ENCODE measurements at regions not wholly inside any gene's neighbourhood (a gene's known extent, or its start where the extent isn't known, plus 50 kb on each side); places are given as distances from the start of the nearest gene placed in this dataset.

DNA sequence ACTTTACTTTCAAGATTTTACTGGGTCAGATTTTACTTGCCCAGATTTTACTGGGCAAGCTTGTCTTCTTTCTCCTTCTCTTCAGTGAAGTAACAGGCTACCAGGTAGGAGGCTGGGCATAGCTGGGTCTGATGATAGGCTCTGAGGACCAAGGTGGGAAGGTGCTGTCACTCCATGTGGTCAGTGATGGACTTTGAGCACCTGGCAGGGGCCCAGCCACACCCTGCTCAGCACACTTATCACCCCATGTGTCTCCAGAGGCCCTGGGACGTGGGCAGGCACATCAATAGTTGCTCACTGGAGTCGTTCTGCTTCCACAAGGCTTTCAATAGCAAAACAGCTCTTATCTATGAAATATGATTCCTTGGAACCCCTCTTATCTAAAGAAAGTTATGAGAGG lies 70.5 kb upstream of the GPR26 start:
- DNase-seq (ENCODE audit: low read depth, low spot score) = no peak

DNA sequence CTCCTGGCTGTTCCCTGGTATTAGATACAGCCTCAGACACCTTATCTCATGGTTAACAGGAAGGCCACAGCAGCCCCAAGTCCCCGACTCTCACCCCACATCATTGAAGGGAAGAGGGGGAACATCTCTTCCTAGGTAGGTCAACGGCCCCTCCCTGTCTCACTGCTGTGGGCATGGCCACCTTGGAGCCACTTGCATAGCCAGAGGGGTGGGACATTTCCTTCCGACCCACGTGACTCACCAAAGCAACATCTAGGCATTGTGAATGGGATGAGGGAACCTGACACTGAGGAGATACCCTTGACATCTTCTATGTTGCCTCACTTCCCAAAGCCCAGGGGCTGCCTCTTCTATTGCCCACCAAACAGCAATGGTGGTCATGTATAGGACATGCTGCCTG lies 68.5 kb upstream of the GPR26 start:
- no peak for DNase-seq (ENCODE audit: low read depth, low spot score)

DNA sequence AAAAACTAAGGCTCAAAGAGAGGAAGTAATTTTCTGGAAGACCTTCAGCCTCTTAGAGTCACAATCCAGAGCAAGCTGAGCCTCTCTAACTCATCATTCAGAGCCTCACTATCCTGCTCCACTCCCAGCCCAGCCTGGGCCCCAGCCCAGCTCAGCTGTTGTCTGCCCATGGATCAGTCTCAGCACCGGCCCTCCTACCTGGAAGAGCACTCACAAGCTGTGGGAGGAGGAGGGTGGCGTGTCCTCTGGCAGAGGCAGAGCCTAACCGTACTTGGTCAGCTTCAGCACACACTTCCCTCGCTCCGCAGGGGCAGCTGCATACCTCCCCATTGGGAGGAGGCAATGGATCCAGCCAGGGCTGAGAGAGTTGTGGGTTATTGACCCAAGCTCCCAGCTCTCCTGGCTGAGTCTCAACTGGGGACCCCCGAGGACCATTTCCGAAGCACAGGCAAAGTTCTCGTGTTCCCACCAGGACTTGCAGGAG lies 66.7 kb upstream of the GPR26 start:
- DNase-seq (ENCODE audit: low read depth, low spot score) = no peak

DNA sequence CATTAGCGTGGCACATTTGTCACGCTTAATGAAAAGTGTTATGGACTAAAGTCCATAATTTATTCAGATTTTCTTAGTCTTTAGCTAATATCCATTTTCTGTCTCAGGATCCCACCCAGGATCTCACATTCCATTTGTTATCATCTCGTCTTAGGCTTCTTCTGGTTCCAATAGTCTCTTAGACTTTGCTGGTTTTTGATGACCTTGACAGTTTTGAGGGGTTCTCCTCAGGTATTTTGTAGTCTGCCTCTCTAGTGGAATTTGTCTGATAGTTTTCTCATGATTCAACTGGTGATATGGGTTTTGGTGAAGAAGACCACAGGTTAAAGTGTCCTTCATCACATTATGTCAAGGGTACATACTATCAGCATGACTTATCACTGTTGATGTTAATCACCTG lies 66.0 kb upstream of the GPR26 start:
- no peak for DNase-seq (ENCODE audit: low read depth, low spot score)

DNA sequence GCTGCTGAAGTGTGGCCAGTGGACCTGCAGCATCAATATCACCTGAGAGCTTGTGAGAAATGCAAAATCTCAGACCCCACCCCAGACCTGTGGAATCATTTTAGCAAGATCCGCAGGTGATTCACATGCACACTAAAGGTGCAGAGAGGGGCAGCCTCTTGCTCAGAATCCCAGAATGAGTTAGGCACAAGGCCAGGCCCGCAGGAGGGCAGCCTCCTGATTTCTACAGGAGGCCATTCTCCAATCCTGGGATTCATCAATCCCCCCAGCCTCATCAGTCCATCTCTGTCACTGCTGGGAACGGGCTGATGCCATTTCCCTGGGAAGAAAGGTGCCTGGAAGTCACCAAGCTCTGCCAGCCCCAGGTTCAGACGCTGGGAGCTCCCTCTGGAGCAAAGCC lies 63.0 kb upstream of the GPR26 start:
- no peak for DNase-seq (ENCODE audit: low read depth, low spot score)

DNA sequence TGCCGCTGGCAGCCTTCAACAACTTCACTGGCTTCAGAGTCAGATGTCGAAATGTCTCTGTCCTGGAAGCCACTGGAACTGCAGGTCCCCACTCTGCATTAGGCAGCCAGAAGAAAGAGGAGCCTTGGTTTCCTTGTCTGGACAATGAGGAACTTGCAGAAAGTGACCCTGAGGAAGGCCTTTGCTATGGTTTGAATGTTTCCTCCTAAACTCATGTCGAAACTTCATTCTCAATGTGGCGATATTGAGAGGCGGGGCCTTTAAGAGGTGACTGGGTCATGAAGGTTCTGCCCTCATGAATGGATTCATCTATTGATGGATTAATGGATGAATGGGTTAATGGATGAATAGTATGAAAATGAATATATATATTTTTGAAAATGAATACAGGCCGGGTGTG lies 61.6 kb upstream of the GPR26 start:
- no peak for DNase-seq (ENCODE audit: low read depth, low spot score)

DNA sequence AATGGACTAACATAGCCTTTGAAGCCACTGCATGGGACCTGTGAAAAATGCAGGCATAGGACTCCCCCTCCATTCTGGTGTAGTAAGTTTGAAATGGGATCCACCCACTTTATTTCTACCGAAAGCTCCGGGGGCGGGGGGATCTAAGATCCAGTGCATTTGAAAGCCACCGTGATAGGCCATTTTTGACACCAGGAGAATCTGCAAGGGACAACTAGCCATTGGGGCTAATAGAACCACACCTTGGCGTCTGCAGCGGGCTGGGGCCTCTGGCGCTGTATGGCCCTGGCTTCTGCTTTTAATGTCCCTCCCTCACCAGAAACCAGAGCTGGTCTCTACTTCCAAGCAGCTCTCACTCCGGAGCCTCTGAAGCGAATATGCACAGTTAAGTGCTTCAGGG lies 60.1 kb upstream of the GPR26 start:
- no peak for DNase-seq (ENCODE audit: low read depth, low spot score)

DNA sequence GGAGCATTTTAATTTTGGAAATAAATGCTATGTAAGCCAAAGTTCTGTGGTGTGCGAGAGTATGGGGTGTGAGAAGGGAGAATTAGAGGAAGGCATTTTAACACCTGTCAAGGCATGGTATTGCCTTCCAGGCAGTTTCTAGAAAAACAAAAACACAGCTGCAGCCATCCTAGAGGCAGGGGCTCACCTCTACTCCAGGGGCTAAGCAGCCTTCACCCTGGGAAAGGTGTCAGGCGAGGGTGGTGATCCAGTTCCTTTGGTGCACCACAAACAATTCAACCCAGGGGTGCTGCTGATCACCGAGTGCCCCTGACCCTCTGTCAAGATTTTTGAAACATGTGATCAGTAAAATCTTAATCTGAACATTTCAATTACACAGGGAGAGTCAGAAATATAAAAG lies 59.2 kb upstream of the GPR26 start:
- no peak for DNase-seq (ENCODE audit: low read depth, low spot score)

DNA sequence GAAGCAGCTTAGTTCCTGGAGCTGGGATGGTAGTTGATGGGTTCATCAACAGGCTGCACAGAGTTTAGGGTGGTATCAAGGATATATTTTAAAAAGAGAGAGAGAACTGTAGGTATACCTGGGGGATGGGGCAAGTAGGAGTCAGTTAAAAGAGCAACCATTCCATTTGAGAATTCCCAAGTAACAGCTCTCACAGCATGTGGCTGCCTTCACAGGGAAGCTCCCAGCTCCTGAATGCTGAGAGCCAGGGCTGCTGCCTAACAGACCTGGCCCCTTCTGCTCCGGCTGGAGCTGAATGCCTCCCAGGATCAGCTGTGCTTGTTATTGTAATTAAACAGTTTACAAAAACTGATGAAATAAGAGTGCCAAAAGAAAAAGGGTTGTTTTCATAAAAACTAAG lies 58.8 kb upstream of the GPR26 start:
- no peak for DNase-seq (ENCODE audit: low read depth, low spot score)

DNA sequence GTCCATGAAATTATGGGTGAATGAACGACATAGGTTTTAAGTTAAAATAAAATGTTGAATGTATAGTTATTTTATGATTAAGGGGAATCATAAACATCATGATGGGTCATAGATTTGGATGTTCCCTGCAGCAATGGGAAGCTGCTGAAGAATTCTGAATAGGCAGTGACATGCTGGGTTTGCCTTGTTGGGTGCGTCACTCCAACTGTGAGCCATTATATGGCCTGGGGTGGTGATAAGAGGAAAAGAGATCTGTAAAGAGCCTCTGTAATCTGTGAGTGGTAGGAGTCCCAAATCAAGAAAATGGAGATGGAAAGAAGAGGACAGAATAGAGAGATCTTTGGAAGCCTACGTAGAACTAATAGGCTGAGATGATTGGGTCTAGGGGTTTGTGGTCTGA lies 58.1 kb upstream of the GPR26 start:
- DNase-seq (ENCODE audit: low read depth, low spot score) = no peak

DNA sequence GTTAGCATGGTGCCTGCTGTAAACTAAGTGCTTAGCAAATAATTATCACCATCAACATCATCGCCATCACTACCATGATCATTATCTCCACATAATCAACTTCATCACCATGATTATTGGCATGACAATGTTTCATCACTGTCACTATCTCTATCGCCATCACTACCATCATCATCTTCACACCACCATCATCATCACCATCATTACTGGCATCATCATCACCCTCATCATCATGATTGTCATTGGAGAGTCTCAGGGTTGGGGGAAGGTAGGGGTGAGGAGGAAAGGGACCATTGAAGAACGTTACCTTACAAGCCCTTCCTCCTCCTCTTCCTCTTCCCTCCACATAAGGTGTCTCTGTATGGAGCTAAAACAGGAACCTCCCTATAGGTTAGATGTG lies 54.9 kb upstream of the GPR26 start:
- no peak for DNase-seq (ENCODE audit: low read depth, low spot score)

DNA sequence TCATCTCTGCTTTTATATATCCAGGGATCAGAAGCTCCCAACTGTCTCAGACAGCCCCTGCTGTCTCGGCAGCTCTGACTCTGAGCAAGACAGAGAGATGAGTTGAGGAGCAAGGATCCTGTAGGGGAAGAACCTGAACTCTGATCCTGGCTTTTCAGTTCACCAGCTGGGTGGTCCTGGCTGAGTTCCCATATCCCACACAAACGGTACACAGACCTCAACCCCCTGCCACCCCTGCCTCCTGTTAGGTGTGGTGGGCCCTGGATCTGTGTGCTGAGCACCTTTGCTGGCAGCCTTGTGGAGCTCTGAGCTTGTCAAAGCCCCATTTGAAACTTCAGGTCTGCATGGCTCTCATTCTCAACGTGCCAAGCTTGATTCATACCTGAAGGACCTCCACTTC lies 54.3 kb upstream of the GPR26 start:
- DNase-seq (ENCODE audit: low read depth, low spot score) = no peak

DNA sequence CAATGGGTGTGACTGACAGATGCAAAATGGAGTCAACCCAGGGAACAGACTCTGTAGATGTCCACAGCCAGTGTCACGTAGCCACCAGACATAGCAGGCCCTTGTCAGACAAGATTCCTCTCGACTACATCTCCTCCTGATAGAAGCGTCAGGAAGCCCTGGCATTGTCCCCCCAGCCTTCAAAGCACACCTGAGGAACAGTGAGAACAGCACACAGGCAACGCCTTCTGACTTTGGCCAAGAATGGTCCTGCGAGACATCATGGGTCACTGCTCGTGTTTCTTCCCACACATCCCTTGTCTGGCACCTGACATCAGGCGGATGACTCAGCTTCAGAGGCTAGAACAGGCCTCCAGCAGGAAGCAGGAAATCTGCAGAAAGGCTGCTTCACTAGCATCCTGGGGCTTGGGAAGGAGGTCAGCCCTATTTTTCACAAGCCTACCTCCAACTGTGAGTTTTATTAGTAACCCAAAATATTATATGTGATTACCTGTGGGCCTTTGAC lies 52.8 kb upstream of the GPR26 start:
- DNase-seq (ENCODE audit: low read depth, low spot score) = no peak

DNA sequence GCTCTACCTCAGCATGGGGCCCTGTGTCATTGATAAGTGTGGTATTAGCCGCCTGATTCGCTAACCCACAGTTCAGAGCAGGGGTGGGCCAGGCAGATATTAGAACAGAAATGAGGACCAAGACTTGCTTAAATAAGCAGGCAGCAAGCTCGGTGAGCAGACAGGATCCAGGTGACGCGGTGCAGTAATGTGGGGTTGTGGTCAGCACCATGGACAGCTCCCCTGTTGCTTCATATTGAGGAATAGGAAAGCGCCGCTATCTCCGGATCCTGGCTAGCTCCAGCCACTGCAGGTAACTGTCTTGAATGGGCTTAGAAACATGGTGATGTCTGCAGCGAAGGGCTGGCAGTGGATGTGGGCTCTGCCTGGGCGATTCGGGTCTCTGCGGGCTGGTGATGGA lies 51.3 kb upstream of the GPR26 start:
- no peak for DNase-seq (ENCODE audit: low read depth, low spot score)

Data from pulmonary artery endothelial cell (primary cell).